ENCODE measurements at regions not wholly inside any gene's neighbourhood (a gene's known extent, or its start where the extent isn't known, plus 50 kb on each side); places are given as distances from the start of the nearest gene placed in this dataset.

GRCh38 chr2:195044801-195045200 lies 612.2 kb upstream of the SLC39A10 start (continued):
- TF ChIP-seq BCL3 (IDR thresholded peaks at IDR 0.05; ENCODE audit: borderline replicate concordance, insufficient read depth, low read depth, low read length, poor library complexity, severe bottlenecking) = no peak
- no peak for TF ChIP-seq SPI1 (IDR thresholded peaks at IDR 0.05; ENCODE audit: borderline replicate concordance, insufficient read depth, low read depth, low read length)
- no peak for TF ChIP-seq RELA (IDR thresholded peaks at IDR 0.05; ENCODE audit: borderline replicate concordance, partially characterized antibody)
- no peak for TF ChIP-seq SP1 (IDR thresholded peaks at IDR 0.05; ENCODE audit: low read depth, low read length)
- no peak for TF ChIP-seq ESRRA (IDR thresholded peaks at IDR 0.05; ENCODE audit: low read length)
- TF ChIP-seq CBX5 (IDR thresholded peaks at IDR 0.05; ENCODE audit: low read depth) = no peak
- no peak for TF ChIP-seq RAD51 (IDR thresholded peaks at IDR 0.05)
- no peak for TF ChIP-seq BACH1 (IDR thresholded peaks at IDR 0.05; ENCODE audit: borderline replicate concordance)

GRCh38 chr2:195038153-195038552 lies 618.9 kb upstream of the SLC39A10 start:
- Histone ChIP-seq H2AFZ (ENCODE audit: control insufficient read depth, low read depth, low read length) (no peak overlapping the region; the same call in 1 of the 2 replicates), H3K9me3 (replicated peaks; ENCODE audit: control insufficient read depth, insufficient read depth, low read length) (no peaks in the 10 kb centered on the region), H3K36me3 (ENCODE audit: control insufficient read depth in 2 of 2, insufficient read depth in 2 of 2, low read length in 1 of 2) (no peaks in the 10 kb centered on the region), H3K79me2 (ENCODE audit: control insufficient read depth, insufficient read depth, low read length) (no peaks in the 10 kb centered on the region), H3K9ac (ENCODE audit: control insufficient read depth, insufficient read depth, low read length) (no peak overlapping the region), H4K20me1 (ENCODE audit: control insufficient read depth, insufficient read depth) (no peaks in the 10 kb centered on the region), H3K4me1 (ENCODE audit: control insufficient read depth, insufficient read depth, low read length) (no peaks in the 10 kb centered on the region), H3K27me3 (replicated peaks in 1 of 2; ENCODE audit: control insufficient read depth in 2 of 2, insufficient read depth in 2 of 2, low read length in 1 of 2) (no peaks in the 10 kb centered on the region), H3K4me3 (no peak overlapping the region), H3K27ac (ENCODE audit: control insufficient read depth, insufficient read depth) (no peak overlapping the region), H3K4me2 (ENCODE audit: control insufficient read depth, insufficient read depth) (no peak overlapping the region)
- SMC1A ChIA-PET (ENCODE audit: uncharacterized antibody, unreplicated experiment) = interaction anchor here (1.4 to 1.5 kb wide), 2 partner anchors 11 to 15 kb away, joined by 3 to 4 read pairs; no protein-coding TSS in a partner anchor
- 0% methylated on average over 2 of the region's 2 CpGs for WGBS (ENCODE audit: insufficient coverage, insufficient replicate concordance, low lambda C conversion rate, missing lambda C conversion rate)
- ATAC-seq (no peak), FAIRE-seq (no peak), DNase-seq (ENCODE audit: low read depth, low spot score) (no peak)
- CTCF ChIA-PET = interaction anchor here (0.7 to 1.2 kb wide), 3 partner anchors 9 to 176 kb away, joined by 3 to 4 read pairs (median 3); no protein-coding TSS in a partner anchor
- in situ Hi-C loops (cut with MboI) (no loop called here), intact Hi-C loops (cut with micrococcal nuclease; ENCODE audit: unreplicated experiment) (no loop called here)
- BruUV-seq (replicated peaks) = no TSS peak
- RAD21 ChIA-PET (ENCODE audit: unreplicated experiment) = no interaction called here
- POLR2A ChIA-PET = no interaction called here
- no peak for TF ChIP-seq ATF7 (IDR thresholded peaks at IDR 0.05; ENCODE audit: low read depth)
- TF ChIP-seq ZZZ3 (IDR thresholded peaks at IDR 0.05; ENCODE audit: control insufficient read depth, insufficient read length, low read depth) = no peak
- TF ChIP-seq MEF2B (IDR thresholded peaks at IDR 0.05; ENCODE audit: partially characterized antibody, poor library complexity, severe bottlenecking) = no peak
- TF ChIP-seq POLR2A (IDR thresholded peaks at IDR 0.05; ENCODE audit: low read depth, low read length) = no peak
- no peak for TF ChIP-seq MXI1 (IDR thresholded peaks at IDR 0.05; ENCODE audit: low read depth, low read length)
- TF ChIP-seq ZSCAN29 (IDR thresholded peaks at IDR 0.05) = no peak
- TF ChIP-seq BACH1 (IDR thresholded peaks at IDR 0.05; ENCODE audit: borderline replicate concordance) = no peak
- TF ChIP-seq POLR2AphosphoS2 (IDR thresholded peaks at IDR 0.05; ENCODE audit: low read depth, low read length) = no peak
- no peak for TF ChIP-seq ZNF592 (IDR thresholded peaks at IDR 0.05)
- TF ChIP-seq ZNF622 (IDR thresholded peaks at IDR 0.05) = no peak

Measured in GM12878 (cell line).